SU-DHL-6 (cell line): ENCODE measurements at regions not wholly inside any gene's neighbourhood (a gene's known extent, or its start where the extent isn't known, plus 50 kb on each side); places are given as distances from the start of the nearest gene placed in this dataset.

ENCODE experiments used
- CTCF ChIP-seq: fragments of 200-600 bp; sonication (generic); IDR thresholded peaks from one replicate; pipeline ENCODE4 v1.5.1; 2017; ENCODE audit warnings: antibody characterized with exemption, mild to moderate bottlenecking, low read length, moderate library complexity; ENCODE audit not compliant: insufficient read depth, poor library complexity, severe bottlenecking
- EZH2phosphoT487 ChIP-seq: fragments of 200-600 bp; sonication (generic), shearing (Covaris generic); conservative IDR thresholded peaks from 2 replicates; pipeline ENCODE4 v1.6.1; 2018; ENCODE audit warnings: mild to moderate bottlenecking, antibody characterized with exemption, low read length, moderate library complexity, mixed read lengths

GRCh38 chr12:84779169-84779568 is 133.4 kb downstream of the SLC6A15 start:
- no peak for TF ChIP-seq EZH2phosphoT487
- no peak for TF ChIP-seq CTCF
